ENCODE measurements at regions not wholly inside any gene's neighbourhood (a gene's known extent, or its start where the extent isn't known, plus 50 kb on each side); places are given as distances from the start of the nearest gene placed in this dataset.

- TF ChIP-seq POLR2A (IDR thresholded peaks at IDR 0.05; ENCODE audit: low read depth): no peak
- TF ChIP-seq POLR2AphosphoS5 (IDR thresholded peaks at IDR 0.05): no peak
These were observed 111.4 kb upstream of the CHL1 start for GRCh38 chr3:85180-85579.
